ENCODE measurements at regions not wholly inside any gene's neighbourhood (a gene's known extent, or its start where the extent isn't known, plus 50 kb on each side); places are given as distances from the start of the nearest gene placed in this dataset.
"Not testable (repeated sequence)": the region's sequence is repeated elsewhere in the genome, so short reads cannot be mapped to it uniquely, and the experiment has no call there.

- H3K27me3 ChIP-seq (ENCODE audit: control insufficient read depth in 1 of 2, insufficient read depth in 2 of 2, low read length in 2 of 2); H3K27ac ChIP-seq (ENCODE audit: extremely low read length, insufficient read depth, low read length); FAIRE-seq; DNase-seq (ENCODE audit: low spot score); H2AFZ ChIP-seq (ENCODE audit: low read length); H3K36me3 ChIP-seq (replicated peaks in 1 of 2; ENCODE audit: control insufficient read depth in 1 of 2, insufficient read depth in 2 of 2, low read length in 2 of 2); ATAC-seq; CTCF ChIA-PET (ENCODE audit: low intra/inter-chr PET ratio, low total read pairs); H3K9ac ChIP-seq (ENCODE audit: insufficient read depth, low read depth, low read length); BruUV-seq (replicated peaks); H4K20me1 ChIP-seq (ENCODE audit: insufficient read depth, low read length); H3K4me1 ChIP-seq (ENCODE audit: insufficient read depth, low read length); H3K79me2 ChIP-seq (ENCODE audit: insufficient read depth, low read length); H3K9me3 ChIP-seq (ENCODE audit: low read length); H3K4me3 ChIP-seq (replicated peaks in 1 of 3; ENCODE audit: insufficient read depth in 1 of 3, low read depth in 2 of 3, low read length in 3 of 3); in situ Hi-C loops (cut with HindIII; ENCODE audit: extremely low pct_ligation_motif_present, low pct_unique_long_range_greater_than_20kb); H3K4me2 ChIP-seq (ENCODE audit: low read depth, low read length); POLR2A ChIA-PET; intact Hi-C loops (cut with micrococcal nuclease; ENCODE audit: unreplicated experiment): not testable (repeated sequence)
- 45% methylated on average over 3 of the region's 3 CpGs for WGBS (ENCODE audit: low lambda C conversion rate)
Measured at GRCh38 chr5:163874912-163875311, 369.5 kb downstream of the MAT2B start.

GRCh38 chr5:163877865-163878264, 372.4 kb downstream of the MAT2B start:
- H3K4me1 ChIP-seq (ENCODE audit: insufficient read depth, low read length) = no peaks in the 10 kb centered on the region
- H3K9ac ChIP-seq (ENCODE audit: insufficient read depth, low read depth, low read length) = no peak overlapping the region
- H3K79me2 ChIP-seq (ENCODE audit: insufficient read depth, low read length) = no peaks in the 10 kb centered on the region
- ATAC-seq (no peak), FAIRE-seq (no peak), DNase-seq (ENCODE audit: low spot score) (no peak)
- ChIA-PET CTCF (ENCODE audit: low intra/inter-chr PET ratio, low total read pairs) (no interaction called here), POLR2A (no interaction called here)
- in situ Hi-C loops (cut with HindIII; ENCODE audit: extremely low pct_ligation_motif_present, low pct_unique_long_range_greater_than_20kb) (no loop called here), intact Hi-C loops (cut with micrococcal nuclease; ENCODE audit: unreplicated experiment) (no loop called here)
- no peak overlapping the region for H2AFZ ChIP-seq (ENCODE audit: low read length)
- no peaks in the 10 kb centered on the region for H4K20me1 ChIP-seq (ENCODE audit: insufficient read depth, low read length)
- H3K27ac ChIP-seq (ENCODE audit: extremely low read length, insufficient read depth, low read length) = no peak overlapping the region
- TF ChIP-seq ZNF547 (CRISPR knock-in tag; IDR thresholded peaks at IDR 0.05) (no peak), RFX5 (IDR thresholded peaks at IDR 0.05; ENCODE audit: low read depth, low read length) (no peak), MEIS1 (CRISPR knock-in tag; IDR thresholded peaks at IDR 0.05; ENCODE audit: borderline replicate concordance) (no peak)
- 3% methylated on average over 1 of the region's 1 CpG for WGBS (ENCODE audit: low lambda C conversion rate)
- H3K36me3 ChIP-seq (replicated peaks in 1 of 2; ENCODE audit: control insufficient read depth in 1 of 2, insufficient read depth in 2 of 2, low read length in 2 of 2) = no peaks in the 10 kb centered on the region
- H3K9me3 ChIP-seq (ENCODE audit: low read length) = 0 out of 2 replicates have a peak, but pooled peaks cover 5% of the 10 kb centered on the region
- H3K4me2 ChIP-seq (ENCODE audit: low read depth, low read length) = no peak overlapping the region
- H3K4me3 ChIP-seq (replicated peaks in 1 of 3; ENCODE audit: insufficient read depth in 1 of 3, low read depth in 2 of 3, low read length in 3 of 3) = no peak overlapping the region
- H3K27me3 ChIP-seq (ENCODE audit: control insufficient read depth in 1 of 2, insufficient read depth in 2 of 2, low read length in 2 of 2) = no peaks in the 10 kb centered on the region
- BruUV-seq (replicated peaks) = no TSS peak

DNA sequence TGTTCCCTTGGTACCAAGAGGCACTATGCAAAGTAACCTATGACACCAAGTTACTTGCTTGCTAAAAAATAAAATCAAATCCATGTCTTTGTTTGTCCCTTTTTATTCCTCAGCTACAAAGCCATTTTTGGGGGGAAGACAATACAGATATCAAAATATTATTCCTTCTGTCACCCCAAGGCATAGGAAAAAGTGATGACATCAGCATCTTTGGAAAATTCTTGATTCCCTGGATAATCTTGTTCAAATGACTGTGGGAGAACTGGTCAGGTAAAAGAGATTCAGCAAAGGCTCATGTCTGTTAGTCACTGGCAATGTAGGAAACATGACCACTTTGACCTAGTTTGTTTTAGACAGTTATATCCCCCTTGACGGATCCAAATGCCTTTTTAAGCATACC, 373.1 kb downstream of the MAT2B start:
- no peak for ATAC-seq
- H3K79me2 ChIP-seq (ENCODE audit: insufficient read depth, low read length) = no peaks in the 10 kb centered on the region
- intact Hi-C loops (cut with micrococcal nuclease; ENCODE audit: unreplicated experiment) (no loop called here), in situ Hi-C loops (cut with HindIII; ENCODE audit: extremely low pct_ligation_motif_present, low pct_unique_long_range_greater_than_20kb) (no loop called here)
- no peak overlapping the region for H3K4me2 ChIP-seq (ENCODE audit: low read depth, low read length)
- H2AFZ ChIP-seq (ENCODE audit: low read length) = no peak overlapping the region
- no peak for FAIRE-seq
- no peak overlapping the region for H3K4me3 ChIP-seq (replicated peaks in 1 of 3; ENCODE audit: insufficient read depth in 1 of 3, low read depth in 2 of 3, low read length in 3 of 3)
- CTCF ChIA-PET (ENCODE audit: low intra/inter-chr PET ratio, low total read pairs) = no interaction called here
- no peaks in the 10 kb centered on the region for H4K20me1 ChIP-seq (ENCODE audit: insufficient read depth, low read length)
- H3K9me3 ChIP-seq (ENCODE audit: low read length) = 0 out of 2 replicates have a peak, but pooled peaks cover 5% of the 10 kb centered on the region
- POLR2A ChIA-PET = no interaction called here
- H3K27ac ChIP-seq (ENCODE audit: extremely low read length, insufficient read depth, low read length) = no peak overlapping the region
- H3K36me3 ChIP-seq (replicated peaks in 1 of 2; ENCODE audit: control insufficient read depth in 1 of 2, insufficient read depth in 2 of 2, low read length in 2 of 2) = no peaks in the 10 kb centered on the region
- H3K9ac ChIP-seq (ENCODE audit: insufficient read depth, low read depth, low read length) = no peak overlapping the region
- H3K4me1 ChIP-seq (ENCODE audit: insufficient read depth, low read length) = no peaks in the 10 kb centered on the region
- BruUV-seq (replicated peaks) = no TSS peak
- WGBS (ENCODE audit: low lambda C conversion rate) = 13% methylated on average over 1 of the region's 1 CpG
- TF ChIP-seq MAFF (IDR thresholded peaks at IDR 0.05; ENCODE audit: low read depth, low read length) = peak; percentile 98
- no peak for TF ChIP-seq AKAP8 (CRISPR knock-in tag; IDR thresholded peaks at IDR 0.05)
- peak; percentile 96 to 99 for TF ChIP-seq MAFK (conservative IDR thresholded peaks at IDR 0.05 in 1 of 2, IDR thresholded peaks at IDR 0.05 in 1 of 2; ENCODE audit: low read length in 2 of 2)
- no peak for TF ChIP-seq SRF (IDR thresholded peaks at IDR 0.05; ENCODE audit: low read depth, low read length)
- H3K27me3 ChIP-seq (ENCODE audit: control insufficient read depth in 1 of 2, insufficient read depth in 2 of 2, low read length in 2 of 2) = no peaks in the 10 kb centered on the region
- no peak for DNase-seq (ENCODE audit: low spot score)
